ENCODE measurements at regions not wholly inside any gene's neighbourhood (a gene's known extent, or its start where the extent isn't known, plus 50 kb on each side); places are given as distances from the start of the nearest gene placed in this dataset.
A peak's percentile ranks its signal among the peaks of the same experiment; 100 is the strongest.

DNA sequence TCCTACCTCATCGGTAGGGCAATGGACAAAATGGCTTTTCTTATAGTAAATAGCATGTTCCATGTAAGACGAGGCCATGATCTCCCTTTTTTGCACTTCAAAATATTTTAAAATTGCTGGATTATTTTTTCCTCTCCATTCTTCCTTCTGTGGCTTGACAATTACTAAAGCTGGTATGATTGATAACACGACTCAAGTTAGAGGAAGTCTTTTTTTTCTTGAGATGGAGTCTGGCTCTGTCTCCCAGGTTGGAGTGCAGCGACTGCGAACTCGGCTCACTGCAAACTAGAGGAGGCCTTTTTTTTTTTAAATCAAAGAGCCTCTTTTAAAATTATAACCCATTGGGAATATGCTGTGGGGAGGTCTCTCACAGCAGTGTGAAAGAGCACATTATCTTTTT is 124.5 kb upstream of the TBL1XR1 start:
- Histone ChIP-seq H3K27ac (ENCODE audit: low read depth, low read length) (no peak overlapping the region), H3K4me3 (ENCODE audit: low read length) (no peak overlapping the region), H3K4me1 (ENCODE audit: insufficient read depth, low read length) (peaks cover 14% of the 10 kb centered on the region), H3K9me3 (ENCODE audit: low read length) (no peaks in the 10 kb centered on the region), H3K36me3 (ENCODE audit: insufficient read depth, low read length) (no peaks in the 10 kb centered on the region), H3K27me3 (ENCODE audit: insufficient read depth, low read length, poor library complexity, severe bottlenecking) (no peaks in the 10 kb centered on the region)
- H3K4me1 Mint-ChIP-seq = peaks cover 23 to 29% (median 29%) of the 10 kb centered on the region in 3 donors
- ChIA-PET CTCF (no interaction called here), POLR2A (no interaction called here)
- H3K27me3 Mint-ChIP-seq = no peaks in the 10 kb centered on the region
- no peak overlapping the region for H3K27ac Mint-ChIP-seq
- no peak for DNase-seq
- no peaks in the 10 kb centered on the region for H3K9me3 Mint-ChIP-seq
- H3K36me3 Mint-ChIP-seq = no peaks in the 10 kb centered on the region
- H3K4me3 Mint-ChIP-seq = no peak overlapping the region

- ChIA-PET CTCF (no interaction called here), POLR2A (no interaction called here)
- H3K9me3 ChIP-seq (ENCODE audit: low read length) = no peaks in the 10 kb centered on the region
- H3K4me1 ChIP-seq (ENCODE audit: insufficient read depth, low read length) = peaks cover 11% of the 10 kb centered on the region
- H3K27ac ChIP-seq (ENCODE audit: low read depth, low read length) = no peak overlapping the region
- H3K27me3 ChIP-seq (ENCODE audit: insufficient read depth, low read length, poor library complexity, severe bottlenecking) = no peaks in the 10 kb centered on the region
- H3K27me3 Mint-ChIP-seq = no peaks in the 10 kb centered on the region
- H3K36me3 Mint-ChIP-seq = no peaks in the 10 kb centered on the region
- no peaks in the 10 kb centered on the region for H3K9me3 Mint-ChIP-seq
- no peak overlapping the region for H3K4me3 Mint-ChIP-seq
- H3K27ac Mint-ChIP-seq = no peak overlapping the region
- no peak overlapping the region for H3K4me3 ChIP-seq (ENCODE audit: low read length)
- H3K36me3 ChIP-seq (ENCODE audit: insufficient read depth, low read length) = no peaks in the 10 kb centered on the region
- peaks cover 18 to 23% (median 22%) of the 10 kb centered on the region in 3 donors for H3K4me1 Mint-ChIP-seq
- no peak for DNase-seq
Observed at GRCh38 chr3:177322881-177323280, 125.6 kb upstream of the TBL1XR1 start.

DNA sequence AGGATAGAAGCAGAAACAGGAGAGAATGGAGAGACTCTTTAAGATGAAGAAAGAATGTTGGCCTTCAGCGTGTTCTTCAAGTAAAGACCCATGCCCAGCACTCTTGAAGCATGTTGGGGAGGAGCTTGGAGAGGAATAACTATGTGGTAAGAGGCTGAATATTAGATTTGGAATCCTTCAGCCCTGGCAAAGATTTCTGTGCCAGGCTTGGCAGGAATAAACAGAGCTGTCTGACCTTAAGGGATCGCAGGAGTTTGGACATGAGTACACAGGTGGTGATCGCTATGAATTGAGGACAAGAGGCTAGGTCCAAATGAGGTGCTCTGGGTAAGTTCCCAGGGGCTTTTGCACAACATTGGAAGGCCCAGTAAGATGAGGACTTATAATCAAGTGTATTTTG is 132.6 kb upstream of the TBL1XR1 start:
- Mint-ChIP-seq H3K36me3 (no peaks in the 10 kb centered on the region), H3K4me3 (no peak overlapping the region), H3K27ac (no peak overlapping the region), H3K9me3 (no peaks in the 10 kb centered on the region), H3K4me1 (peaks cover 2 to 6% (median 4%) of the 10 kb centered on the region in 3 donors), H3K27me3 (no peaks in the 10 kb centered on the region)
- no peak for DNase-seq
- H3K36me3 ChIP-seq (ENCODE audit: insufficient read depth, low read length) = no peaks in the 10 kb centered on the region
- CTCF ChIA-PET = no interaction called here
- H3K4me1 ChIP-seq (ENCODE audit: insufficient read depth, low read length) = no peaks in the 10 kb centered on the region
- H3K9me3 ChIP-seq (ENCODE audit: low read length) = no peaks in the 10 kb centered on the region
- no peak overlapping the region for H3K27ac ChIP-seq (ENCODE audit: low read depth, low read length)
- POLR2A ChIA-PET = no interaction called here
- no peaks in the 10 kb centered on the region for H3K27me3 ChIP-seq (ENCODE audit: insufficient read depth, low read length, poor library complexity, severe bottlenecking)
- H3K4me3 ChIP-seq (ENCODE audit: low read length) = no peak overlapping the region

GRCh38 chr3:177330779-177331178 is 133.5 kb upstream of the TBL1XR1 start:
- CTCF ChIA-PET = no interaction called here
- H3K36me3 Mint-ChIP-seq = no peaks in the 10 kb centered on the region
- POLR2A ChIA-PET = no interaction called here

GRCh38 chr3:177331203-177331835 is 134.0 kb upstream of the TBL1XR1 start:
- Histone ChIP-seq H3K27me3 (ENCODE audit: insufficient read depth, low read length, poor library complexity, severe bottlenecking) (no peaks in the 10 kb centered on the region), H3K36me3 (ENCODE audit: insufficient read depth, low read length) (no peaks in the 10 kb centered on the region), H3K27ac (ENCODE audit: low read depth, low read length) (no peak overlapping the region), H3K4me3 (ENCODE audit: low read length) (no peak overlapping the region), H3K4me1 (ENCODE audit: insufficient read depth, low read length) (no peaks in the 10 kb centered on the region), H3K9me3 (ENCODE audit: low read length) (no peaks in the 10 kb centered on the region)
- H3K9me3 Mint-ChIP-seq = no peaks in the 10 kb centered on the region
- no peak overlapping the region for H3K4me3 Mint-ChIP-seq
- H3K27me3 Mint-ChIP-seq = no peaks in the 10 kb centered on the region
- POLR2A ChIA-PET = no interaction called here
- peaks cover 2 to 6% (median 4%) of the 10 kb centered on the region in 3 donors for H3K4me1 Mint-ChIP-seq
- no peak for DNase-seq
- CTCF ChIA-PET = no interaction called here
- H3K27ac Mint-ChIP-seq = no peak overlapping the region
- H3K36me3 Mint-ChIP-seq = no peaks in the 10 kb centered on the region

More at GRCh38 chr3:177330779-177331178, 133.5 kb upstream of the TBL1XR1 start:
- Histone ChIP-seq H3K36me3 (ENCODE audit: insufficient read depth, low read length) (no peaks in the 10 kb centered on the region), H3K4me1 (ENCODE audit: insufficient read depth, low read length) (no peaks in the 10 kb centered on the region), H3K27ac (ENCODE audit: low read depth, low read length) (no peak overlapping the region), H3K27me3 (ENCODE audit: insufficient read depth, low read length, poor library complexity, severe bottlenecking) (no peaks in the 10 kb centered on the region), H3K9me3 (ENCODE audit: low read length) (no peaks in the 10 kb centered on the region), H3K4me3 (ENCODE audit: low read length) (no peak overlapping the region)
- no peak for DNase-seq
- Mint-ChIP-seq H3K27ac (no peak overlapping the region), H3K9me3 (no peaks in the 10 kb centered on the region), H3K27me3 (no peaks in the 10 kb centered on the region), H3K4me1 (peaks cover 2 to 6% (median 4%) of the 10 kb centered on the region in 3 donors), H3K4me3 (no peak overlapping the region)

DNA sequence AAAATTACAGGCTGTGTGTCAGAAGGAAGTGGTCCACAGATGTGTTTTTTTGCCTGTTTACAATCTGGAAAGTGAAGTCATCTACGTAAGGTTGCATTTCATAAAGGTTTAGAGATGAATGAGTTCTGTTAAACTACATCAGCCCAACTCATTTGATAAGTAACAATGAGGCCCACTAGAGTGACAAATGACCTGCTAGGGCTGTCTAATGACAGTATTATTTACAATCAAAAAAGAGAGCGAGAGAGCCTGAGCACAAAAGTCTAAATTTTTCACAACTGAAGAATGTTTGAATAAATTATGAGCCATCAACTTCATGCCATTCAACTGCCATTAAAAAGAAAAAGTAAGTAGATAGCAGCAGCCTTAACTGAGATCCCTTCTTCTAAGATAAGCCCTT is 135.7 kb upstream of the TBL1XR1 start:
- CTCF ChIA-PET = interaction anchor here (1.0 kb wide), 1 partner anchor 27 kb away, joined by 3 read pairs; no protein-coding TSS in a partner anchor
- H3K27ac Mint-ChIP-seq = no peak overlapping the region

DNA sequence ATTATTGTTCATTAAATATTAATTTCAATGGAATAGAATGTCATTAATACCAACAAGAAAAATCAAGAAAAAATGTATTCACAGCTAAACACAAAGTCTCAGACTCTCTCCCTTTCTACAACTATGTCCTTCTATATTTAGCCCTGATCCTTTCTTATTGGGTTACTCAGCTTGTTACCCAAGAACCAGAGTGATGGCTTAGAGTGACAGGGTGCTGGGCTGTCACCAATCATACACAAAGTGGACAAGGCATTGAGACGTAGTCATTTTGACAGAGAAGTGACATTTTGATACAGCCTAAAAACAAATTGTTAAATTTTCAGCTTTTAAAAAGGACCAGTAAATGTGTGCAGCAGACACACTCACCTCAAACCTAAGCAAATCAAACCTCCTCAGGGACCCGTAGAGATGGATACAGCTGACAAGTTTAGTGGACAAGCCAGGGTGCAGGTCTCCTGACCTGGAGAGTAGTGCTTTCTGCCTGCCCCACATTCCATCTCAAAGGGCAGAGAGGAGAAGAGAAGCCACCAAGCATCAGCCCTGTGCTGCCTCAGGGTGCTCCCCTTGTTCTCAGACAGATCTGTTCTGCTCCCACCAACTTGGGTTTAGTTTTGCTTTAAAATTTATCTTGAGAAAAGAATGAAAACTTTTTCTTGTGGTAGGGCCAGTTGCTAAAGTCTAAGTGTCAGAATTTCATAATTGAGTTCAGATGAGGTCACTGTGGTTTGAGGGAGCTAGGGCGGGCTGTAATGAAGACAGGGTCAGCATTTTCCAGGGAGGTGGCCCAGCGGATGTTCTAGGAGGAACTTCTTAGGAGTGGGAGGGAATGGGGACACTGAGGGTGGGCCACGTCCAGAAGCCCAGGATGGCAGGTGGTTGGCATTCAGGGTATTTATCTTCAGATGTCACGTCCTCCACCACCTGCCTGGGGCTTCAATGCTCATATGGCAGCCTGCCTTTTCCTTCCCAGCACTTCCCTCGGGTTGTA is 136.5 kb upstream of the TBL1XR1 start:
- H3K4me3 Mint-ChIP-seq = no peak overlapping the region
- no peaks in the 10 kb centered on the region for H3K27me3 ChIP-seq (ENCODE audit: insufficient read depth, low read length, poor library complexity, severe bottlenecking)
- CTCF ChIA-PET = interaction anchor here (1.0 kb wide), 1 partner anchor 26 kb away, joined by 3 read pairs; no protein-coding TSS in a partner anchor
- peaks cover 16 to 26% (median 25%) of the 10 kb centered on the region in 3 donors for H3K4me1 Mint-ChIP-seq
- peaks cover 13% of the 10 kb centered on the region for H3K4me1 ChIP-seq (ENCODE audit: insufficient read depth, low read length)
- no peak overlapping the region for H3K27ac ChIP-seq (ENCODE audit: low read depth, low read length)
- POLR2A ChIA-PET = interaction anchor here (1.2 kb wide), 1 partner anchor 26 kb away, joined by 3 read pairs; no protein-coding TSS in a partner anchor
- H3K9me3 Mint-ChIP-seq = no peaks in the 10 kb centered on the region
- H3K36me3 ChIP-seq (ENCODE audit: insufficient read depth, low read length) = no peaks in the 10 kb centered on the region
- H3K27ac Mint-ChIP-seq = peak overlapping the region in 1 of 8 donors; percentile 12
- no peaks in the 10 kb centered on the region for H3K9me3 ChIP-seq (ENCODE audit: low read length)
- H3K36me3 Mint-ChIP-seq = no peaks in the 10 kb centered on the region
- no peak for DNase-seq
- no peak overlapping the region for H3K4me3 ChIP-seq (ENCODE audit: low read length)
- no peaks in the 10 kb centered on the region for H3K27me3 Mint-ChIP-seq

More for the DNA sequence above, 135.7 kb upstream of the TBL1XR1 start:
- H3K36me3 ChIP-seq (ENCODE audit: insufficient read depth, low read length) = no peaks in the 10 kb centered on the region
- Mint-ChIP-seq H3K4me3 (no peak overlapping the region), H3K4me1 (peaks cover 10 to 18% (median 16%) of the 10 kb centered on the region in 3 donors), H3K36me3 (no peaks in the 10 kb centered on the region), H3K9me3 (no peaks in the 10 kb centered on the region), H3K27me3 (no peaks in the 10 kb centered on the region)
- H3K4me3 ChIP-seq (ENCODE audit: low read length) = no peak overlapping the region
- peaks cover 7% of the 10 kb centered on the region for H3K4me1 ChIP-seq (ENCODE audit: insufficient read depth, low read length)
- no peaks in the 10 kb centered on the region for H3K27me3 ChIP-seq (ENCODE audit: insufficient read depth, low read length, poor library complexity, severe bottlenecking)
- no peak overlapping the region for H3K27ac ChIP-seq (ENCODE audit: low read depth, low read length)
- POLR2A ChIA-PET = interaction anchor here (1.2 kb wide), 1 partner anchor 27 kb away, joined by 3 read pairs; no protein-coding TSS in a partner anchor
- no peaks in the 10 kb centered on the region for H3K9me3 ChIP-seq (ENCODE audit: low read length)
- no peak for DNase-seq

DNA sequence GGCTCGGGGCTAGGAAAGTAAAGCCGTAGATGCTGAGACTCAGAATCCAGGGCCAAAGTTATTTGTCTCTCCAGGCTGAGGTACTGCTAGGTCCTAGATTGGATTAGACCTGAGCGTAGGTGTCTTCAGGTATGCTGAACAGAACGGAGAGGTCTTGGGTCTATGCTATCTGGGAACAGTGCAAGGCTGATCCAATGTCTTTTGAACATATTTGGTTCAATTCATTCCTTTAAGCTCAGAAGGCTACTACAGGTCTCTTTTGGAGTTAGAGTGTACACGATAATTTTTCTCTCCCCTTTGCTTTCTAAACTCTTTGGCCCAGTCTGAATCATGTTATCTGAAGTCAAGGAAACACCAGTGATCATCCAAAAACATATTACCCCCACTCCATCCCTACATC is 137.5 kb upstream of the TBL1XR1 start:
- H3K27me3 ChIP-seq (ENCODE audit: insufficient read depth, low read length, poor library complexity, severe bottlenecking) = no peaks in the 10 kb centered on the region
- POLR2A ChIA-PET = no interaction called here
- H3K4me1 ChIP-seq (ENCODE audit: insufficient read depth, low read length) = peaks cover 19% of the 10 kb centered on the region
- H3K4me3 ChIP-seq (ENCODE audit: low read length) = no peak overlapping the region
- Mint-ChIP-seq H3K27me3 (no peaks in the 10 kb centered on the region), H3K4me1 (peaks cover 23 to 35% (median 32%) of the 10 kb centered on the region in 3 donors), H3K9me3 (no peaks in the 10 kb centered on the region), H3K4me3 (no peak overlapping the region), H3K27ac (no peak overlapping the region), H3K36me3 (no peaks in the 10 kb centered on the region)
- no peaks in the 10 kb centered on the region for H3K36me3 ChIP-seq (ENCODE audit: insufficient read depth, low read length)
- H3K9me3 ChIP-seq (ENCODE audit: low read length) = no peaks in the 10 kb centered on the region
- no peak for DNase-seq
- CTCF ChIA-PET = no interaction called here
- H3K27ac ChIP-seq (ENCODE audit: low read depth, low read length) = no peak overlapping the region

All from CD8-positive, alpha-beta memory T cell (primary cell).